ENCODE measurements at regions not wholly inside any gene's neighbourhood (a gene's known extent, or its start where the extent isn't known, plus 50 kb on each side); places are given as distances from the start of the nearest gene placed in this dataset.

DNA sequence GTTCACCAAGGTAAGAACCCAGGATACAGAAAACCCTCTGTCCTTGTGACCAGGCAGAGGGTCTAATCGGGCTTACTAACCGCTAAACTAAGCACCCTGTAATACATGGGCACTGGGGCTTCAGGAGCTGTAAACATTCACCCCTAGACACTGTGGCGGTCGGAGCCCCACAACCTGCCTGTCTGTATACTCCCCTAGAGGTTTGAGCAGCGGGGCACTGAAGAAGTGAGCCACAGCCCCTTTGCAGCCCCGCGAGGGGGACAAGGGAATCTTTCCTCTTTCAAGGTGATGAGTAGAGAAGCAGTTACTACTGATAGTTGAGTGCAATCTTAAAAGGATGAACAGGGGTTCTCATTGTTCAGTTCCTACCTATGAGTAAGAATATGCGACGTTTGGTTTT lies 397.2 kb downstream of the AEBP2 start:
- ATAC-seq (no peak), DNase-seq (no peak)
- intact Hi-C loops (cut with DNase I, micrococcal nuclease): no loop called here

DNA sequence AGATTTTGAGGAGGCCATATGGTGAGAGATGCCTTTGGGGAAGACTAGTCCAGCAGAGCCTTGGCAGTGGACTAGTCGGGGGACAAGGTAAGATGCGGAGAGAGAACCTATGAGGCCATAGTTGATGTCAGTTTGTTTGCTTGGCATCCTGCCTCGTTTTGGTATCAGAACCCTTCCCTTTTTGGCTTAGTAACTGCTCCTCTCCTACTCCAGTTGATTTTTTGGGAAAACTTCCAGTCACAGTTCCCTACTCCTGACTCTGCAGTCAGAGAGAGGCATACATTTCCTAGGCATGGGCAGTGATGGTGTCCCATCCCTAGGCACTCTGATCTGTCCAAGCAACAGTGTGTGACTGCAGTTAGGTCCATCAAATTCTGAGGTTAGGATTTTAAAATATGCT lies 398.3 kb downstream of the AEBP2 start:
- intact Hi-C loops (cut with DNase I, micrococcal nuclease): no loop called here
- ATAC-seq (no peak), DNase-seq (no peak)

DNA sequence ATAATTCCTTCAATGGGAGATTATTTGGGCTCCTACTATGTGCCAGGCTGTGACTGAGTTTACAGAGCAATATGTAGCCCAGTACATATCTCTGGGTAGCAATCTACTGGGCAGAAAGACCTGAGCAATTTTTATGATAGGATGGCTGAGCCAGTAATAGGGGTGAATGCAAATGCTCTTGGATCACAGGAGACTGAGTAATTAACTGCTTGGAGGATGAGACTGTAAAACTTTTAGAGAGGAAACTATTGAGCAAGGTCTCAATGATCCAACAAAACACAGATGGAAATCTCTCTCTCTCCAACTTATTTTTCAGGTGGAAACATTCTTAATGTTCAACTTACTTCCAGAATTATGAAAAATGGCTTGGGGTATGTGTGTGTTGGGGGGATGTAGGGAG lies 402.2 kb downstream of the AEBP2 start:
- DNase-seq: no peak
- intact Hi-C loops (cut with DNase I, micrococcal nuclease): no loop called here
- no peak for ATAC-seq

DNA sequence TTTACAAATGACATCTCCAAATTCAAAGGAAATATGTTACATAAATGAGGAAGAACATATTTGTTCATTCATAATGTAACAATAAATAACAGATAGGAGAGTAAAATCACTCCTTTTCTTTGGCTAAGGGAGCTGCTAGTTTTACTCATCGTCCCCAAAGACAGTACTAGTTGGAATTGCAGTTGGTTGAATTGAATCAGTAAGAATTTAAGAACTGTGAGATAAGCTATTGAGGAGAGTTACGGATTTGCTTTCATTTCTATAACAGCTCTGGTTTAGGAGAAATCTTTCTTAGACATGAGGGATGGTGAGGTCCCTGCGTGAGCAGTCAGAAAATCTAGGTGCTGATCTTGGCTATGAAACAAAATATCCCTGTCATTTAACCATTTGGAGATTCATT lies 402.8 kb downstream of the AEBP2 start:
- DNase-seq (no peak), ATAC-seq (no peak)
- intact Hi-C loops (cut with DNase I, micrococcal nuclease): no loop called here

GRCh38 chr12:19844224-19844623 lies 404.9 kb downstream of the AEBP2 start:
- DNase-seq: no peak
- intact Hi-C loops (cut with DNase I, micrococcal nuclease): no loop called here
- no peak for ATAC-seq

DNA sequence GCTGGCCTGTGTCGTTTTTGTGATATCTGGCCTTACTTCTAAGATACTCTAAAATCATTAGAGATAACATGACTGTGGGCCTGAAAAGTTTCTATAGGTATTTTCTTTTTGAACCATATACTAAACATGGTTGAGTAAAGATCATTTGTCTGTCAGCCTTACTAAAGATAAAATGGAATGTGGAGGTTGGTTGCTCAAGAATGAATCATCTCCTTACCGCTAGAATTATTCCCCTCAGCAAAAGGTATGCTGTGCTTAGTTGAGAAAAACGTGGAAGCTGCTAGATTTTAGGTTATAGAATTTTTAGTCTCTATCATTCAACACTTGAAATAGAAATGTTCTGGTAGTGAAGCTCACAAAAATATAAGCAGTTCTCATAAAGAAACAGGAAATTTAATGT lies 407.3 kb downstream of the AEBP2 start:
- ATAC-seq: no peak
- no peak for DNase-seq
- intact Hi-C loops (cut with DNase I, micrococcal nuclease): no loop called here

DNA sequence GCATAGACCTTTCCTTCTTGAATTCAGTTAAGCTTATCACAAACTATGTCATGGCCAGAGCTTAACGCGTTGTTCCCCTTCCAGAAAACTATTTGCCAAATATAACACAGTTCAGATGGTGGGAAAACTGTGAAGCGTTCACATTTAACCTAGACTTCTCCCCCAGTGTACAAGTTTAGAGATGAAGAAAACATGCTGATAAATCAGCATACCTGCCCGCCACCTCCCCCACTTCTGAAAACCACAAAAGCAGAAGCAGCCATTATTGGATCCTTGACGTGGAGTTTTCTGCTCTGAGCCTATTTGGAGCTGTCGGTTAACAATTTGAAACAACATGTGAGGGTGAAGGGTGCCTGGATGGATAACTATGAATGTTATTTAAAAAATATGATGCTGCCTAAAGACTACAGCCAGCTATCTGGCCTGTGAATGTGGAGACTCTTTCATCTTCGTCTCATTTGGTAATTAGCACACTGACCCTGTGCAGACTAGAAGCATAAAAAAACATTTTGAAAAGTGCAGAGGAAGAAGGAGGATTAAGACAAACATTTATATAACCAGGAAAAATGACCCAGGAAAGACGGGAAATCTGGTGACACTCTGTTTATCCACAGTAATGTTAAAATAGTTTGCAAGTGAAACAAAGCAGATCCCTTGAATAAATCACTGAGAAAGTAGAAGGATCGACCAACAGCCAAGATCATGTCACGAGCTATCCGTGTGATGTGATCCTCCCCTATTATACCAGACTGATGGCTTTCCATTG lies 408.2 kb downstream of the AEBP2 start:
- DNase-seq (no peak), ATAC-seq (no peak)

DNA sequence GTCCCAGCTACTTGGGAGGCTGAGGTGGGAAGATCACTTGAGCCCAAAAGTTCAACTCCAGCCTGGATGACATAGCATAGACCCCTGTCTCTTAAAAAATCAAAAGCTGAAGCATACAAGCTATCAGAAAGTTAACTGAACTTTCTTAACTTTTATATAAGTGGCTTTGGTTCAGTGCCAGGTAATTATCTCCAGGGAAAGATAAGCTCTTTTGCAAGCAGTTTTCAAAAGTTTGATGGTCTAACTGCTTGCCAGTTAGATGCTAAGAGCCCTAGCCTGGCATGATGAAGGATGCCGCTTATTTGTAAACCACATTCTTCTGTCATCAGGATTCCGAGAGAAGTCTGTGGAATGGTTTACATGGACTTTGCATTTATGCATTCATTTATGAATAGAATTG lies 409.1 kb downstream of the AEBP2 start:
- intact Hi-C loops (cut with DNase I, micrococcal nuclease): no loop called here
- DNase-seq (no peak), ATAC-seq (no peak)

More for the DNA sequence above, 408.2 kb downstream of the AEBP2 start:
- intact Hi-C loops (cut with DNase I, micrococcal nuclease): no loop called here

GRCh38 chr12:19849208-19849607 lies 409.9 kb downstream of the AEBP2 start:
- intact Hi-C loops (cut with DNase I, micrococcal nuclease): no loop called here
- DNase-seq (no peak), ATAC-seq (no peak)

GRCh38 chr12:19850346-19851065 lies 411.2 kb downstream of the AEBP2 start:
- no peak for ATAC-seq
- DNase-seq: no peak
- intact Hi-C loops (cut with DNase I, micrococcal nuclease): no loop called here

- no peak for DNase-seq
- ATAC-seq: no peak
- intact Hi-C loops (cut with DNase I, micrococcal nuclease): no loop called here
These were observed 413.0 kb downstream of the AEBP2 start for GRCh38 chr12:19852100-19852855.

- intact Hi-C loops (cut with DNase I, micrococcal nuclease): no loop called here
- DNase-seq: no peak
- ATAC-seq: no peak
These were observed 416.6 kb downstream of the AEBP2 start for GRCh38 chr12:19855851-19856250.

GRCh38 chr12:19856389-19856788 lies 417.1 kb downstream of the AEBP2 start:
- intact Hi-C loops (cut with DNase I, micrococcal nuclease): no loop called here
- ATAC-seq (no peak), DNase-seq (no peak)

DNA sequence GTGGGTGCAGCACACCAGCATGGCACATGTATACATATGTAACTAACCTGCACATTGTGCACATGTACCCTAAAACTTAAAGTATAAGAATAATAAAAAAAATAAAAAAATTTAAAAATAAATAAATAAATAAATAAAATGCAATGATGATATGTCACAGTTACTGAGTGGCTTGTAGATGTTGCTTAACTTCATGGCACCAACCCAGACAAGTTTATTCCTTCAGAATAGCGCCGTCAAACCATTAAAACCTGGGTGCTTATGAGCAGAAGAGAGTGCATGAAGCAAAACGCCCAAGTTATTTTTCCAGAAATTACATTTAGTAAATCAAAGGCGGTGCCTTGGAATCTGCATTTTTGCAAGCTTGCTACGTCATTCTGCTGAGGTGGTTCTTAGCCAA lies 417.9 kb downstream of the AEBP2 start:
- intact Hi-C loops (cut with DNase I, micrococcal nuclease): no loop called here
- DNase-seq (no peak), ATAC-seq (no peak)

DNA sequence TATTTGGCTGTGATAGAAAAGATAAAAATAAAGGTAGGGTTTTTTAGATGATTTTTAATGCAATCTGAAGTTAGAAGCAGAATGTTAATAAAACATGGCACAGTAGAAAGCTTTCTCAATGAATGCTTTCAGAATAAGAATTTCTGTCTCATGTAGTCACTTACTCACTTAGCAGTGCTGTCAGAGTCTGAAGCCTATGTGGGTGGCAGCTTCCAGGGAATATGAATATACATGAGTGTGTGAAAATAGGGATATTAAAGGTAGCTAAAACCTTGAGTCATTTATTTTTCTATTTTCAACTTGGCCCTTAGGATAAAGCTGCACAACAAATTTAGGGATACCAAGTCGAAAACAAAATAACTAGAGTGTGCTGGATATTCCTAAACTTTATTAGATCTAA lies 427.9 kb downstream of the AEBP2 start:
- no peak for DNase-seq
- intact Hi-C loops (cut with DNase I, micrococcal nuclease): no loop called here
- no peak for ATAC-seq

GRCh38 chr12:19867970-19868369 lies 428.7 kb downstream of the AEBP2 start:
- intact Hi-C loops (cut with DNase I, micrococcal nuclease): no loop called here
- ATAC-seq: no peak
- no peak for DNase-seq

GRCh38 chr12:19869413-19869812 lies 430.1 kb downstream of the AEBP2 start:
- DNase-seq (no peak), ATAC-seq (no peak)
- intact Hi-C loops (cut with DNase I, micrococcal nuclease): no loop called here

- no peak for ATAC-seq
- intact Hi-C loops (cut with DNase I, micrococcal nuclease): no loop called here
- no peak for DNase-seq
These were observed 433.6 kb downstream of the AEBP2 start for GRCh38 chr12:19872621-19873540.

GRCh38 chr12:19880076-19880475 lies 440.8 kb downstream of the AEBP2 start:
- ATAC-seq: no peak
- no peak for DNase-seq
- intact Hi-C loops (cut with DNase I, micrococcal nuclease): no loop called here
